OCI-LY3 (cell line): ENCODE measurements at regions not wholly inside any gene's neighbourhood (a gene's known extent, or its start where the extent isn't known, plus 50 kb on each side); places are given as distances from the start of the nearest gene placed in this dataset.
"Not testable (repeated sequence)": the region's sequence is repeated elsewhere in the genome, so short reads cannot be mapped to it uniquely, and the experiment has no call there.

Experiments used
- H2AFZ ChIP-seq: fragments of 200-600, 300-600 bp; shearing (Covaris generic); 2 replicates; pipeline ENCODE4 v1.6.0; 2014; ENCODE audit warnings: antibody characterized with exemption, low read depth, low read length
- H3K27ac ChIP-seq: fragments of 200-600, 300-600 bp; sonication (generic); 2 replicates; pipeline ENCODE4 v1.5.1; 2014; ENCODE audit warnings: mild to moderate bottlenecking, low read length, moderate library complexity, mixed read lengths
- H3K27me3 ChIP-seq: fragments of 200-600, 300-600 bp; sonication (generic); 2 replicates; pipeline ENCODE4 v1.6.1; 2014; ENCODE audit warnings: low read depth, low read length, mixed read lengths
- H3K36me3 ChIP-seq: fragments of 200-600, 300-600 bp; sonication (generic); replicated peaks from 2 replicates; pipeline ENCODE3; 2014; ENCODE audit warnings: low read depth, low read length, mixed read lengths
- H3K4me1 ChIP-seq: fragments of 300-600, 200-600 bp; sonication (generic); 2 replicates; pipeline ENCODE4 v1.6.1; 2014; ENCODE audit warnings: low read length, mixed read lengths
- H3K4me2 ChIP-seq: fragments of 200-600, 300-600 bp; sonication (generic); 2 replicates; pipeline ENCODE4 v1.6.1; 2014; ENCODE audit warnings: low read length, mixed read lengths
- H3K4me3 ChIP-seq: fragments of 300-600, 200-600 bp; sonication (generic); 2 replicates; pipeline ENCODE4 v1.5.1; 2014; ENCODE audit warnings: antibody characterized with exemption, mild to moderate bottlenecking, low read length, moderate library complexity
- H3K79me2 ChIP-seq: fragments of 300-600, 200-600 bp; shearing (Covaris generic); 2 replicates; pipeline ENCODE4 v1.6.1; 2014; ENCODE audit warnings: mild to moderate bottlenecking, low read length, mixed read lengths
- H3K9ac ChIP-seq: fragments of 300-600, 200-600 bp; shearing (Covaris generic); 2 replicates; pipeline ENCODE4 v1.6.0; 2014; ENCODE audit warnings: mild to moderate bottlenecking, low read length, moderate library complexity
- H3K9me3 ChIP-seq: fragments of 200-600, 300-600 bp; shearing (Covaris generic); 2 replicates; pipeline ENCODE4 v1.6.1; 2014; ENCODE audit warnings: low read length, mixed read lengths; ENCODE audit not compliant: insufficient read depth
- H4K20me1 ChIP-seq: fragments of 200-600, 300-600 bp; sonication (generic); 2 replicates; pipeline ENCODE4 v1.6.1; 2016; ENCODE audit warnings: low read length, mixed read lengths; ENCODE audit not compliant: insufficient read depth
- CTCF ChIP-seq: fragments of 200-600, 300-600 bp; sonication (generic); IDR thresholded peaks from 2 replicates; pipeline ENCODE4 v1.5.1; 2014; ENCODE audit warnings: antibody characterized with exemption, low read length, low read depth
- EZH2phosphoT487 ChIP-seq: fragments of 200-600 bp; shearing (Covaris generic); IDR thresholded peaks from 2 replicates; pipeline ENCODE4 v1.6.1; 2018; ENCODE audit warnings: antibody characterized with exemption, mixed run types, low read depth

GRCh38 chr6:140653972-140654371 is 1279.5 kb upstream of the CITED2 start:
- Histone ChIP-seq H3K4me1 (peaks cover 7% of the 10 kb centered on the region), H3K9me3 (no peaks in the 10 kb centered on the region), H4K20me1 (no peaks in the 10 kb centered on the region), H3K4me3 (no peak overlapping the region), H2AFZ (no peak overlapping the region), H3K9ac (no peak overlapping the region), H3K4me2 (no peak overlapping the region), H3K27ac (no peak overlapping the region), H3K36me3 (no peaks in the 10 kb centered on the region), H3K27me3 (no peaks in the 10 kb centered on the region), H3K79me2 (no peaks in the 10 kb centered on the region)
- no peak for TF ChIP-seq EZH2phosphoT487
- TF ChIP-seq CTCF = no peak

- H3K36me3 ChIP-seq = no peaks in the 10 kb centered on the region
- H3K27me3 ChIP-seq = no peaks in the 10 kb centered on the region
- no peak for TF ChIP-seq EZH2phosphoT487
- TF ChIP-seq CTCF = no peak
- H3K9me3 ChIP-seq = no peaks in the 10 kb centered on the region
- H3K9ac ChIP-seq = no peak overlapping the region
- H3K4me1 ChIP-seq = peaks cover 7% of the 10 kb centered on the region
- H4K20me1 ChIP-seq = no peaks in the 10 kb centered on the region
- H3K27ac ChIP-seq = no peak overlapping the region
- no peak overlapping the region for H3K4me3 ChIP-seq
- H3K4me2 ChIP-seq = no peak overlapping the region
- H2AFZ ChIP-seq = no peak overlapping the region
- no peaks in the 10 kb centered on the region for H3K79me2 ChIP-seq
Measured at GRCh38 chr6:140653506-140653905, 1279.1 kb upstream of the CITED2 start.

- not testable (repeated sequence) for H3K9ac ChIP-seq, H2AFZ ChIP-seq, H3K79me2 ChIP-seq, H3K4me3 ChIP-seq, H3K27me3 ChIP-seq, H3K27ac ChIP-seq, H4K20me1 ChIP-seq, H3K4me2 ChIP-seq, H3K4me1 ChIP-seq, H3K36me3 ChIP-seq, H3K9me3 ChIP-seq
Measured at GRCh38 chr6:140649502-140649901, 1275.1 kb upstream of the CITED2 start.

GRCh38 chr6:140647322-140647721 is 1272.9 kb upstream of the CITED2 start:
- not testable (repeated sequence) for H3K79me2 ChIP-seq, H2AFZ ChIP-seq, H3K27ac ChIP-seq, H3K4me3 ChIP-seq, H3K27me3 ChIP-seq, H3K4me2 ChIP-seq, H3K9me3 ChIP-seq, H3K9ac ChIP-seq, H3K36me3 ChIP-seq, H3K4me1 ChIP-seq, H4K20me1 ChIP-seq

GRCh38 chr6:140644017-140644416 is 1269.6 kb upstream of the CITED2 start:
- Histone ChIP-seq H3K27ac (no peak overlapping the region), H3K36me3 (peaks cover 7% of the 10 kb centered on the region), H4K20me1 (no peaks in the 10 kb centered on the region), H3K9ac (no peak overlapping the region), H3K4me1 (peaks cover 14% of the 10 kb centered on the region), H3K79me2 (no peaks in the 10 kb centered on the region), H3K4me3 (no peak overlapping the region), H2AFZ (no peak overlapping the region), H3K9me3 (no peaks in the 10 kb centered on the region), H3K27me3 (no peaks in the 10 kb centered on the region), H3K4me2 (no peak overlapping the region)
- no peak for TF ChIP-seq CTCF
